ENCODE measurements at regions not wholly inside any gene's neighbourhood (a gene's known extent, or its start where the extent isn't known, plus 50 kb on each side); places are given as distances from the start of the nearest gene placed in this dataset.
"Not testable (repeated sequence)": the region's sequence is repeated elsewhere in the genome, so short reads cannot be mapped to it uniquely, and the experiment has no call there.

GRCh38 chr1:238379446-238379845 lies 488.7 kb upstream of the ZP4 start:
- not testable (repeated sequence) for H3K27ac Mint-ChIP-seq; H3K27me3 Mint-ChIP-seq (ENCODE audit: low read depth); H3K36me3 Mint-ChIP-seq (ENCODE audit: insufficient read depth in 2 of 2); DNase-seq; H3K4me3 Mint-ChIP-seq; H3K4me1 Mint-ChIP-seq (ENCODE audit: low read depth); ATAC-seq (replicated peaks in 1 of 2)
- H3K9me3 Mint-ChIP-seq: peaks cover 8 to 16% of the 10 kb centered on the region in 2 donors

- peaks cover 4 to 16% of the 10 kb centered on the region in 2 donors for H3K9me3 Mint-ChIP-seq
- DNase-seq: no peak
- no peaks in the 10 kb centered on the region for H3K36me3 Mint-ChIP-seq (ENCODE audit: insufficient read depth in 2 of 2)
Observed at GRCh38 chr1:238377280-238377919, 486.7 kb upstream of the ZP4 start.

GRCh38 chr1:238370599-238370998 lies 479.9 kb upstream of the ZP4 start:
- Mint-ChIP-seq H3K4me1 (ENCODE audit: low read depth) (no peaks in the 10 kb centered on the region), H3K4me3 (no peak overlapping the region), H3K36me3 (ENCODE audit: insufficient read depth in 2 of 2) (peaks cover 0 to 2% of the 10 kb centered on the region in 2 donors), H3K27ac (no peak overlapping the region), H3K27me3 (ENCODE audit: low read depth) (no peaks in the 10 kb centered on the region), H3K9me3 (peaks cover 11 to 12% of the 10 kb centered on the region in 2 donors)
- DNase-seq (no peak), ATAC-seq (replicated peaks in 1 of 2) (no peak)

More at GRCh38 chr1:238377280-238377919, 486.7 kb upstream of the ZP4 start:
- H3K4me3 Mint-ChIP-seq: no peak overlapping the region
- no peaks in the 10 kb centered on the region for H3K27me3 Mint-ChIP-seq (ENCODE audit: low read depth)
- H3K27ac Mint-ChIP-seq: no peak overlapping the region
- H3K4me1 Mint-ChIP-seq (ENCODE audit: low read depth): no peaks in the 10 kb centered on the region
- ATAC-seq (replicated peaks in 1 of 2): no peak

- H3K4me3 Mint-ChIP-seq: no peak overlapping the region
- H3K9me3 Mint-ChIP-seq: peaks cover 2 to 4% of the 10 kb centered on the region in 2 donors
- H3K27ac Mint-ChIP-seq: no peak overlapping the region
Observed at GRCh38 chr1:238364214-238364892, 473.6 kb upstream of the ZP4 start.

GRCh38 chr1:238360474-238360873 lies 469.8 kb upstream of the ZP4 start:
- DNase-seq (no peak), ATAC-seq (replicated peaks in 1 of 2) (no peak)
- no peaks in the 10 kb centered on the region for H3K27me3 Mint-ChIP-seq (ENCODE audit: low read depth)
- H3K4me1 Mint-ChIP-seq (ENCODE audit: low read depth): no peaks in the 10 kb centered on the region
- H3K4me3 Mint-ChIP-seq: no peak overlapping the region
- no peaks in the 10 kb centered on the region for H3K36me3 Mint-ChIP-seq (ENCODE audit: insufficient read depth in 2 of 2)
- H3K27ac Mint-ChIP-seq: no peak overlapping the region
- peaks cover under 1 to 6% of the 10 kb centered on the region in 2 donors for H3K9me3 Mint-ChIP-seq

More at GRCh38 chr1:238364214-238364892, 473.6 kb upstream of the ZP4 start:
- Mint-ChIP-seq H3K27me3 (ENCODE audit: low read depth) (no peaks in the 10 kb centered on the region), H3K36me3 (ENCODE audit: insufficient read depth in 2 of 2) (peaks cover 0 to 2% of the 10 kb centered on the region in 2 donors), H3K4me1 (ENCODE audit: low read depth) (no peaks in the 10 kb centered on the region)
- DNase-seq: no peak
- no peak for ATAC-seq (replicated peaks in 1 of 2)

- no peak for DNase-seq
- H3K4me3 Mint-ChIP-seq: no peak overlapping the region
- no peaks in the 10 kb centered on the region for H3K27me3 Mint-ChIP-seq (ENCODE audit: low read depth)
- no peak for ATAC-seq (replicated peaks in 1 of 2)
- H3K27ac Mint-ChIP-seq: no peak overlapping the region
- no peaks in the 10 kb centered on the region for H3K36me3 Mint-ChIP-seq (ENCODE audit: insufficient read depth in 2 of 2)
- H3K9me3 Mint-ChIP-seq: peaks cover 4 to 5% of the 10 kb centered on the region in 2 donors
- H3K4me1 Mint-ChIP-seq (ENCODE audit: low read depth): no peaks in the 10 kb centered on the region
Observed at GRCh38 chr1:238350471-238350870, 459.7 kb upstream of the ZP4 start.

GRCh38 chr1:238346340-238346739 lies 455.6 kb upstream of the ZP4 start:
- DNase-seq (no peak), ATAC-seq (replicated peaks in 1 of 2) (no peak)
- Mint-ChIP-seq H3K4me3 (no peak overlapping the region), H3K27me3 (ENCODE audit: low read depth) (no peaks in the 10 kb centered on the region), H3K9me3 (peaks cover 2% of the 10 kb centered on the region in 2 donors), H3K36me3 (ENCODE audit: insufficient read depth in 2 of 2) (no peaks in the 10 kb centered on the region), H3K4me1 (ENCODE audit: low read depth) (no peaks in the 10 kb centered on the region), H3K27ac (no peak overlapping the region)

GRCh38 chr1:238345837-238346236 lies 455.1 kb upstream of the ZP4 start:
- DNase-seq (no peak), ATAC-seq (replicated peaks in 1 of 2) (no peak)
- H3K9me3 Mint-ChIP-seq: peaks cover 1 to 2% of the 10 kb centered on the region in 2 donors
- H3K4me1 Mint-ChIP-seq (ENCODE audit: low read depth): no peaks in the 10 kb centered on the region
- no peaks in the 10 kb centered on the region for H3K36me3 Mint-ChIP-seq (ENCODE audit: insufficient read depth in 2 of 2)
- no peak overlapping the region for H3K4me3 Mint-ChIP-seq
- H3K27ac Mint-ChIP-seq: no peak overlapping the region
- H3K27me3 Mint-ChIP-seq (ENCODE audit: low read depth): no peaks in the 10 kb centered on the region

GRCh38 chr1:238343852-238344251 lies 453.1 kb upstream of the ZP4 start:
- Mint-ChIP-seq H3K9me3 (peaks cover 4 to 6% of the 10 kb centered on the region in 2 donors), H3K4me1 (ENCODE audit: low read depth) (no peaks in the 10 kb centered on the region), H3K4me3 (no peak overlapping the region), H3K27ac (no peak overlapping the region), H3K36me3 (ENCODE audit: insufficient read depth in 2 of 2) (no peaks in the 10 kb centered on the region), H3K27me3 (ENCODE audit: low read depth) (no peaks in the 10 kb centered on the region)
- ATAC-seq (replicated peaks in 1 of 2): no peak
- DNase-seq: no peak

GRCh38 chr1:238341395-238341794 lies 450.7 kb upstream of the ZP4 start:
- no peak for DNase-seq
- ATAC-seq (replicated peaks in 1 of 2): no peak
- Mint-ChIP-seq H3K27me3 (ENCODE audit: low read depth) (no peaks in the 10 kb centered on the region), H3K36me3 (ENCODE audit: insufficient read depth in 2 of 2) (no peaks in the 10 kb centered on the region), H3K9me3 (peaks cover 14 to 15% of the 10 kb centered on the region in 2 donors), H3K27ac (no peak overlapping the region), H3K4me1 (ENCODE audit: low read depth) (no peaks in the 10 kb centered on the region), H3K4me3 (no peak overlapping the region)

GRCh38 chr1:238340989-238341388 lies 450.3 kb upstream of the ZP4 start:
- peaks cover 12 to 17% of the 10 kb centered on the region in 2 donors for H3K9me3 Mint-ChIP-seq

GRCh38 chr1:238336531-238336930 lies 445.8 kb upstream of the ZP4 start:
- H3K9me3 Mint-ChIP-seq: peaks cover 12 to 16% of the 10 kb centered on the region in 2 donors
- no peaks in the 10 kb centered on the region for H3K27me3 Mint-ChIP-seq (ENCODE audit: low read depth)
- ATAC-seq (replicated peaks in 1 of 2): no peak
- H3K36me3 Mint-ChIP-seq (ENCODE audit: insufficient read depth in 2 of 2): no peaks in the 10 kb centered on the region
- H3K27ac Mint-ChIP-seq: no peak overlapping the region
- no peak overlapping the region for H3K4me3 Mint-ChIP-seq
- H3K4me1 Mint-ChIP-seq (ENCODE audit: low read depth): no peaks in the 10 kb centered on the region
- no peak for DNase-seq

More at GRCh38 chr1:238340989-238341388, 450.3 kb upstream of the ZP4 start:
- H3K27me3 Mint-ChIP-seq (ENCODE audit: low read depth): no peaks in the 10 kb centered on the region
- H3K4me1 Mint-ChIP-seq (ENCODE audit: low read depth): no peaks in the 10 kb centered on the region
- no peaks in the 10 kb centered on the region for H3K36me3 Mint-ChIP-seq (ENCODE audit: insufficient read depth in 2 of 2)
- no peak overlapping the region for H3K4me3 Mint-ChIP-seq
- ATAC-seq (replicated peaks in 1 of 2): no peak
- DNase-seq: no peak
- no peak overlapping the region for H3K27ac Mint-ChIP-seq

- peaks cover 8 to 18% of the 10 kb centered on the region in 2 donors for H3K9me3 Mint-ChIP-seq
- no peak for ATAC-seq (replicated peaks in 1 of 2)
- H3K27me3 Mint-ChIP-seq (ENCODE audit: low read depth): no peaks in the 10 kb centered on the region
- H3K36me3 Mint-ChIP-seq (ENCODE audit: insufficient read depth in 2 of 2): no peaks in the 10 kb centered on the region
- no peak overlapping the region for H3K4me3 Mint-ChIP-seq
- H3K4me1 Mint-ChIP-seq (ENCODE audit: low read depth): no peaks in the 10 kb centered on the region
- DNase-seq: no peak
- no peak overlapping the region for H3K27ac Mint-ChIP-seq
Observed at GRCh38 chr1:238334170-238334569, 443.4 kb upstream of the ZP4 start.

Measured in activated T-cell treated with anti-CD3 and anti-CD28 coated beads, Interleukin-2, amount 50 U/mL, for 72 hours (primary cell).